ENCODE measurements at regions not wholly inside any gene's neighbourhood (a gene's known extent, or its start where the extent isn't known, plus 50 kb on each side); places are given as distances from the start of the nearest gene placed in this dataset.

DNA sequence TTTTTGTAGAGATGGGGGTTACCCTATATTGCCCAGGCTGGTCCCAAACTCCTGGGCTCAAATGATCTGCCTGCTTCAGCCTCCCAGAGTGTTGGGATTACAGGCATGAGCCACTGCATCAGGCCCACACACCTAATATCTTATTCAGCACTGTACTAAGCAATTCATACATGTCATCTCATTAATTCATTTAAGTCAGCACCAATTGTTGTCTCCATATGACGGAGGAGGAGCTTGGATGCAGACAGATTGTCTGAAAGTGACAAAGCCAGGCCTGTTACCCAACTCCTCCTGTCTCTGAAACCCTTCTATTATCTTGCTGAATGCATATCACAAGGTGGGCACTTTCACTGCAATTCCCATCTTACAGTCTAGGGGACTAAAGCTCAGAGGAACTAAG is 57.5 kb upstream of the ALX4 start (continued):
- TF ChIP-seq SREBF2 (IDR thresholded peaks at IDR 0.05; ENCODE audit: low read length) (no peak), CBX5 (IDR thresholded peaks at IDR 0.05; ENCODE audit: low read depth) (no peak), HDAC2 (IDR thresholded peaks at IDR 0.05) (no peak), NFIC (IDR thresholded peaks at IDR 0.05; ENCODE audit: low read depth, low read length) (no peak), REST (IDR thresholded peaks at IDR 0.05; ENCODE audit: low read depth, low read length) (no peak)
- TF ChIP-seq, protein P1, sequence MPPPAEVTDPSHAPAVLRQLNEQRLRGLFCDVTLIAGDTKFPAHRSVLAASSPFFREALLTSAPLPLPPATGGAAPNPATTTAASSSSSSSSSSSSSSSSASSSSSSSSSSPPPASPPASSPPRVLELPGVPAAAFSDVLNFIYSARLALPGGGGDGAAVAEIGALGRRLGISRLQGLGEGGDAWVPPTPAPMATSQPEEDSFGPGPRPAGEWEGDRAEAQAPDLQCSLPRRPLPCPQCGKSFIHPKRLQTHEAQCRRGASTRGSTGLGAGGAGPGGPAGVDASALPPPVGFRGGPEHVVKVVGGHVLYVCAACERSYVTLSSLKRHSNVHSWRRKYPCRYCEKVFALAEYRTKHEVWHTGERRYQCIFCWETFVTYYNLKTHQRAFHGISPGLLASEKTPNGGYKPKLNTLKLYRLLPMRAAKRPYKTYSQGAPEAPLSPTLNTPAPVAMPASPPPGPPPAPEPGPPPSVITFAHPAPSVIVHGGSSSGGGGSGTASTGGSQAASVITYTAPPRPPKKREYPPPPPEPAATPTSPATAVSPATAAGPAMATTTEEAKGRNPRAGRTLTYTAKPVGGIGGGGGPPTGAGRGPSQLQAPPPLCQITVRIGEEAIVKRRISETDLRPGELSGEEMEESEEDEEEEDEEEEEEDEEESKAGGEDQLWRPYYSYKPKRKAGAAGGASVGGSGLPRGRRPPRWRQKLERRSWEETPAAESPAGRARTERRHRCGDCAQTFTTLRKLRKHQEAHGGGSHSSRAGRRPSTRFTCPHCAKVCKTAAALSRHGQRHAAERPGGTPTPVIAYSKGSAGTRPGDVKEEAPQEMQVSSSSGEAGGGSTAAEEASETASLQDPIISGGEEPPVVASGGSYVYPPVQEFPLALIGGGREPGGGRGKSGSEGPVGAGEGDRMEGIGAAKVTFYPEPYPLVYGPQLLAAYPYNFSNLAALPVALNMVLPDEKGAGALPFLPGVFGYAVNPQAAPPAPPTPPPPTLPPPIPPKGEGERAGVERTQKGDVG (CRISPR knock-in tag; IDR thresholded peaks at IDR 0.05) = no peak

GRCh38 chr11:44368886-44369285 is 58.9 kb upstream of the ALX4 start:
- in situ Hi-C loops (cut with MboI) = no loop called here
- 25% methylated on average over 2 of the region's 2 CpGs for WGBS (ENCODE audit: insufficient coverage, insufficient replicate concordance, low lambda C conversion rate, missing lambda C conversion rate)
- Histone ChIP-seq H3K4me1 (ENCODE audit: control insufficient read depth, insufficient read depth, low read length) (no peaks in the 10 kb centered on the region), H3K36me3 (ENCODE audit: control insufficient read depth in 2 of 2, insufficient read depth in 2 of 2, low read length in 1 of 2) (no peaks in the 10 kb centered on the region), H3K27me3 (replicated peaks in 1 of 2; ENCODE audit: control insufficient read depth in 2 of 2, insufficient read depth in 2 of 2, low read length in 1 of 2) (no peaks in the 10 kb centered on the region; a peak in 1 of 4 replicates), H3K4me3 (no peak overlapping the region), H4K20me1 (ENCODE audit: control insufficient read depth, insufficient read depth) (no peaks in the 10 kb centered on the region), H3K79me2 (ENCODE audit: control insufficient read depth, insufficient read depth, low read length) (no peaks in the 10 kb centered on the region), H3K9ac (ENCODE audit: control insufficient read depth, insufficient read depth, low read length) (no peak overlapping the region), H2AFZ (ENCODE audit: control insufficient read depth, low read depth, low read length) (no peak overlapping the region), H3K27ac (ENCODE audit: control insufficient read depth, insufficient read depth) (no peak overlapping the region), H3K4me2 (ENCODE audit: control insufficient read depth, insufficient read depth) (no peak overlapping the region), H3K9me3 (replicated peaks; ENCODE audit: control insufficient read depth, insufficient read depth, low read length) (no peaks in the 10 kb centered on the region; the same call in 2 of the 3 replicates)
- ChIA-PET POLR2A (no interaction called here), CTCF (interaction anchor here (0.6 kb wide), 1 partner anchor 558 kb away, joined by 3 read pairs; no protein-coding TSS in a partner anchor), SMC1A (ENCODE audit: uncharacterized antibody, unreplicated experiment) (no interaction called here), RAD21 (ENCODE audit: unreplicated experiment) (no interaction called here)
- intact Hi-C loops (cut with micrococcal nuclease; ENCODE audit: unreplicated experiment) = no loop called here
- no peak for ATAC-seq
- BruUV-seq (replicated peaks) = no TSS peak
- no peak for DNase-seq (ENCODE audit: low read depth, low spot score)
- no peak for FAIRE-seq
- TF ChIP-seq BCLAF1 (IDR thresholded peaks at IDR 0.05) (no peak), POLR2AphosphoS5 (IDR thresholded peaks at IDR 0.05; ENCODE audit: low read length) (no peak), PAX8 (IDR thresholded peaks at IDR 0.05) (no peak), SIN3A (IDR thresholded peaks at IDR 0.05; ENCODE audit: low read depth, low read length) (no peak)
- TF ChIP-seq, protein P2, sequence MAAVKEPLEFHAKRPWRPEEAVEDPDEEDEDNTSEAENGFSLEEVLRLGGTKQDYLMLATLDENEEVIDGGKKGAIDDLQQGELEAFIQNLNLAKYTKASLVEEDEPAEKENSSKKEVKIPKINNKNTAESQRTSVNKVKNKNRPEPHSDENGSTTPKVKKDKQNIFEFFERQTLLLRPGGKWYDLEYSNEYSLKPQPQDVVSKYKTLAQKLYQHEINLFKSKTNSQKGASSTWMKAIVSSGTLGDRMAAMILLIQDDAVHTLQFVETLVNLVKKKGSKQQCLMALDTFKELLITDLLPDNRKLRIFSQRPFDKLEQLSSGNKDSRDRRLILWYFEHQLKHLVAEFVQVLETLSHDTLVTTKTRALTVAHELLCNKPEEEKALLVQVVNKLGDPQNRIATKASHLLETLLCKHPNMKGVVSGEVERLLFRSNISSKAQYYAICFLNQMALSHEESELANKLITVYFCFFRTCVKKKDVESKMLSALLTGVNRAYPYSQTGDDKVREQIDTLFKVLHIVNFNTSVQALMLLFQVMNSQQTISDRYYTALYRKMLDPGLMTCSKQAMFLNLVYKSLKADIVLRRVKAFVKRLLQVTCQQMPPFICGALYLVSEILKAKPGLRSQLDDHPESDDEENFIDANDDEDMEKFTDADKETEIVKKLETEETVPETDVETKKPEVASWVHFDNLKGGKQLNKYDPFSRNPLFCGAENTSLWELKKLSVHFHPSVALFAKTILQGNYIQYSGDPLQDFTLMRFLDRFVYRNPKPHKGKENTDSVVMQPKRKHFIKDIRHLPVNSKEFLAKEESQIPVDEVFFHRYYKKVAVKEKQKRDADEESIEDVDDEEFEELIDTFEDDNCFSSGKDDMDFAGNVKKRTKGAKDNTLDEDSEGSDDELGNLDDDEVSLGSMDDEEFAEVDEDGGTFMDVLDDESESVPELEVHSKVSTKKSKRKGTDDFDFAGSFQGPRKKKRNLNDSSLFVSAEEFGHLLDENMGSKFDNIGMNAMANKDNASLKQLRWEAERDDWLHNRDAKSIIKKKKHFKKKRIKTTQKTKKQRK (IDR thresholded peaks at IDR 0.05; ENCODE audit: low read depth, low read length) = no peak

All from GM12878 (cell line).